Erythroblast (primary cell): ENCODE measurements at regions not wholly inside any gene's neighbourhood (a gene's known extent, or its start where the extent isn't known, plus 50 kb on each side); places are given as distances from the start of the nearest gene placed in this dataset.

Experiments used
- GATA1 ChIP-seq: IDR thresholded peaks from 2 replicates; pipeline ENCODE4 v1.6.1; 2011; ENCODE audit warnings: low read depth, mild to moderate bottlenecking, control low read depth, low read length, moderate library complexity
- POLR2A ChIP-seq: IDR thresholded peaks from 2 replicates; pipeline ENCODE4 v1.6.1; 2011; ENCODE audit warnings: mild to moderate bottlenecking, low read length

DNA sequence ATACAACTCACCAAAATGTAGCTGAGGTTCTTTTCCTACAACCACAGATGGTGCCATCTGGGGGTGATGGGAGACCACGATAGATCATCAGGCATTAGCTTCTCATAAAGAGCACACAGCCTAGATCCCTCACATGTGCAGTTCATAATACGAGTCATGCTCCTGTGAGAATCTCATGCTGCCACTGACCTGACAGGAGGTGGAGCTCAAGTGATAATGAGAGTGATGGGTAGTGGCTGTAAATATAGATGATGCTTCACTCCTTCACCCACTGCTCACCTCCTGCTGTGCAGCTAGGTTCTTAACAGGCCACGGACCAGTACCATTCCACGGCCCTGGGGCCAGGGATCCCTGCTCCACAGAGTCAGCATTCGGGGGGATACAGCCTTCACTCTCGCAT is 943.8 kb downstream of the NLGN4Y start:
- no peak for TF ChIP-seq POLR2A
- TF ChIP-seq GATA1, result no peak
